Thyroid gland (tissue), 4 donors: ENCODE measurements at regions not wholly inside any gene's neighbourhood (a gene's known extent, or its start where the extent isn't known, plus 50 kb on each side); places are given as distances from the start of the nearest gene placed in this dataset.

Experiments used
- CTCF ChIP-seq, 6 experiments: fragments of 200-600 bp in 3 of 6; fragments of 450-650 bp in 3 of 6; sonication (generic) in 3 of 6; IDR thresholded peaks; one replicate each; pipeline ENCODE4 v1.5.1; 2016 to 2019; ENCODE audit warnings: antibody characterized with exemption in 6 of 6, mild to moderate bottlenecking in 2 of 6, inconsistent platforms in 1 of 6, moderate library complexity in 1 of 6
- POLR2A ChIP-seq, 2 donors: fragments of 450-650 bp; IDR thresholded peaks; one replicate each; pipeline ENCODE4 v1.6.1; 2017; ENCODE audit warnings: antibody characterized with exemption in 2 of 2, mild to moderate bottlenecking in 2 of 2, moderate library complexity in 1 of 2

GRCh38 chr20:51890003-51890402, 87.7 kb upstream of the SALL4 start:
- TF ChIP-seq CTCF (IDR thresholded peaks at IDR 0.05): no peak
- no peak for TF ChIP-seq POLR2A (IDR thresholded peaks at IDR 0.05)
